Neuronal stem cell (in vitro differentiated cells): ENCODE measurements at regions not wholly inside any gene's neighbourhood (a gene's known extent, or its start where the extent isn't known, plus 50 kb on each side); places are given as distances from the start of the nearest gene placed in this dataset.

Experiments
- DNase-seq: peaks from one replicate; pipeline ENCODE4 v3.0.0-alpha.2; 2013; ENCODE audit warnings: low spot score
- H2AFZ ChIP-seq: one replicate; pipeline ENCODE4 v1.6.1; 2013; ENCODE audit warnings: mild to moderate bottlenecking, low read length, inconsistent platforms
- H2AK5ac ChIP-seq: 2 replicates; pipeline ENCODE4 v1.6.1; 2013; ENCODE audit warnings: low read depth, mild to moderate bottlenecking, inconsistent platforms, low read length, moderate library complexity, mixed read lengths
- H2BK120ac ChIP-seq: 2 replicates; pipeline ENCODE4 v1.6.1; 2013; ENCODE audit warnings: low read depth, mild to moderate bottlenecking, inconsistent platforms, low read length, moderate library complexity, mixed read lengths
- H2BK12ac ChIP-seq: one replicate; pipeline ENCODE4 v1.6.1; 2013; ENCODE audit warnings: low read length, inconsistent platforms
- H2BK15ac ChIP-seq: 2 replicates; pipeline ENCODE4 v1.6.1; 2013; ENCODE audit warnings: mild to moderate bottlenecking, low read length, inconsistent platforms, mixed read lengths
- H2BK5ac ChIP-seq: one replicate; pipeline ENCODE4 v1.6.1; 2013; ENCODE audit warnings: inconsistent platforms, mild to moderate bottlenecking, low read length, moderate library complexity
- H3K14ac ChIP-seq: one replicate; pipeline ENCODE4 v1.6.1; 2013; ENCODE audit warnings: low read length, inconsistent platforms
- H3K18ac ChIP-seq: 2 replicates; pipeline ENCODE4 v1.6.1; 2013; ENCODE audit warnings: low read length, inconsistent platforms
- H3K23ac ChIP-seq: 2 replicates; pipeline ENCODE4 v1.6.1; 2013; ENCODE audit warnings: low read depth, mild to moderate bottlenecking, mixed read lengths, low read length, inconsistent platforms; ENCODE audit not compliant: poor library complexity
- H3K27ac ChIP-seq: replicated peaks from 3 replicates; pipeline ENCODE4 v1.5.1; 2013; ENCODE audit warnings: low read length, inconsistent platforms
- H3K27me3 ChIP-seq, 3 experiments: 2 replicates each; pipeline ENCODE4 v1.6.1; 2013; ENCODE audit warnings: low read length in 3 of 3, mild to moderate bottlenecking in 2 of 3, inconsistent platforms in 1 of 3, low read depth in 1 of 3, mixed read lengths in 1 of 3, moderate library complexity in 1 of 3; ENCODE audit not compliant: control insufficient read depth in 3 of 3, insufficient read depth in 3 of 3
- H3K36me3 ChIP-seq, 2 donors: replicated peaks in 1 of 2; 2 replicates each; pipeline ENCODE4 v1.6.1; 2013; ENCODE audit warnings: low read length in 2 of 2; ENCODE audit not compliant: control insufficient read depth in 2 of 2, insufficient read depth in 2 of 2
- H3K4ac ChIP-seq: 2 replicates; pipeline ENCODE4 v1.6.1; 2013; ENCODE audit warnings: inconsistent platforms, mild to moderate bottlenecking, low read length, moderate library complexity
- H3K4me1 ChIP-seq, 2 donors: 1 replicate in 1 of 2; 2 replicates in 1 of 2; pipeline ENCODE4 v1.6.1; 2013; ENCODE audit warnings: low read length in 2 of 2, low read depth in 1 of 2; ENCODE audit not compliant: control insufficient read depth in 2 of 2, insufficient read depth in 1 of 2
- H3K4me2 ChIP-seq: one replicate; pipeline ENCODE4 v1.6.1; 2013; ENCODE audit warnings: mild to moderate bottlenecking, low read length, inconsistent platforms; ENCODE audit not compliant: insufficient read depth, poor library complexity, severe bottlenecking
- H3K4me3 ChIP-seq, 2 donors: 2 replicates each; pipeline ENCODE4 v1.5.1; 2013; ENCODE audit warnings: low read length in 2 of 2, mild to moderate bottlenecking in 2 of 2, inconsistent platforms in 1 of 2, moderate library complexity in 1 of 2
- H3K79me1 ChIP-seq: one replicate; pipeline ENCODE4 v1.6.1; 2013; ENCODE audit warnings: low read depth, mild to moderate bottlenecking, inconsistent platforms, low read length, moderate library complexity
- H3K9ac ChIP-seq: one replicate; pipeline ENCODE4 v1.6.1; 2013; ENCODE audit warnings: mild to moderate bottlenecking, low read depth, low read length, inconsistent platforms; ENCODE audit not compliant: poor library complexity
- H3K9me3 ChIP-seq, 2 donors: replicated peaks in 1 of 2; 2 replicates each; pipeline versions ENCODE3 to v1.6.1; 2013; ENCODE audit warnings: low read length in 2 of 2, mild to moderate bottlenecking in 2 of 2, inconsistent platforms in 1 of 2, low read depth in 1 of 2, mixed read lengths in 1 of 2, moderate library complexity in 1 of 2; ENCODE audit not compliant: control insufficient read depth in 2 of 2, insufficient read depth in 1 of 2
- H4K8ac ChIP-seq: one replicate; pipeline ENCODE4 v1.6.1; 2013; ENCODE audit warnings: low read depth, mild to moderate bottlenecking, inconsistent platforms, low read length, moderate library complexity
- H4K91ac ChIP-seq: one replicate; pipeline ENCODE4 v1.6.1; 2013; ENCODE audit warnings: low read length, low read depth, mild to moderate bottlenecking, inconsistent platforms; ENCODE audit not compliant: poor library complexity
- WGBS, 2 donors: extraction: QIAGEN DNeasy Blood & Tissue Kit; methylation state at CpG; one replicate each; pipeline ENCODE4 v1.1.7; 2013; ENCODE audit warnings: missing lambda C conversion rate in 2 of 2, mixed read lengths in 1 of 2; ENCODE audit not compliant: insufficient read length in 2 of 2, insufficient replicate concordance in 1 of 2; ENCODE audit errors: extremely low coverage in 2 of 2; 5-methylcytosine and 5-hydroxymethylcytosine counted together

DNA sequence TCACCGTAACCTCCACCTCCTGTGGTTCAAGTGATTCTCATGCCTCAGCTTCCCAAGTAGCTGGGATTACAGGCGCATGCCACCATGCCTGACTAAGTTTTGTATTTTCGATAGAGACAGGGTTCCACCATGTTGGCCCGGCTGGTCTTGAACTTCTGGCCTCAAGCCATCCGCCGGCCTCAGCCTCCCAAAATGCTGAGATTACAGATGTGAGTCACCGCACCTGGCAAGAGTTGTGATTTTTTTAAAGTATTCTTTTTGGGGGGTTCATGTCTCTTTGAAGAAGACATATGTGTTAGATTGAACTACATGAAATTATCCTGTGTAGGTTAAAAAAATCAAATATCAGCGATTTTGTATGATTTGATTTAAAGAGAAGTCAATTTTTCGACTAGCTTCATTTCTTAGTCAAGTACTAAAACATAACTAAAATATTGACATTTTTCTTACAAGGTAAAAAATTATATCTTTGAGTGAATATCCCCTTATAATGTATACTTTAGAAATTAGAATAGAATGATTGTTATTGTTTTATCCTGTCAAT is 60.3 kb upstream of the ANTXR2 start:
- H4K8ac ChIP-seq, result no peak overlapping the region
- H3K27ac ChIP-seq, result no peak overlapping the region
- H2BK15ac ChIP-seq, result no peak overlapping the region
- no peak overlapping the region for H3K9ac ChIP-seq
- no peak overlapping the region for H4K91ac ChIP-seq
- no CpG with 5 or more reads among the region's 9 CpGs for WGBS, 2 donors
- no peaks in the 10 kb centered on the region for H3K4me1 ChIP-seq
- no peak overlapping the region for H3K14ac ChIP-seq
- H2AFZ ChIP-seq, result no peak overlapping the region
- no peaks in the 10 kb centered on the region for H3K36me3 ChIP-seq
- no peak overlapping the region for H3K18ac ChIP-seq
- no peak overlapping the region for H3K4ac ChIP-seq
- no peak overlapping the region for H2BK120ac ChIP-seq
- H2BK12ac ChIP-seq, result no peak overlapping the region
- no peak overlapping the region for H3K4me3 ChIP-seq
- H3K4me2 ChIP-seq, result no peak overlapping the region
- no peak overlapping the region for H2BK5ac ChIP-seq
- no peaks in the 10 kb centered on the region for H3K9me3 ChIP-seq
- no peak for DNase-seq
- no peaks in the 10 kb centered on the region for H3K27me3 ChIP-seq
- no peak overlapping the region for H3K23ac ChIP-seq
- no peaks in the 10 kb centered on the region for H3K79me1 ChIP-seq
- no peak overlapping the region for H2AK5ac ChIP-seq

DNA sequence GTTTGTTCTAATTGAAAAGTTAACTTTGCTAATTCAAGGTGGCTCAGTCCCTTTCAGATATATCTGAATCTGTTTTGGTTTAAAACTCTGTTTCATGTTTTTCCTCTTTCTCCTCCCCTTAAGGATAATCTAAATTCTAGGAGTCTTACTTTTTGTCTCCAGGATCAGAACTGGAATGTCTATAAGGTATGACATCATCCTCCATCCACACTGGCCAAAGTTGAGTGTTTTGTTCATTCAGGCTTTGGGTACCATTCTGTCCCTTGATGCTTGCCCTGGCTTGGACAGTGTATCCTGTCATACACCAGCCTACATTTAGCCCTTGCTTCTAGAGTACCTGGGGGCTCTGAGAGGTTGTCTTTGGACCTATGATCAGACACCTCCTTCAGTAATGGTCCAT is 56.8 kb upstream of the ANTXR2 start:
- Histone ChIP-seq H3K4me1 (no peaks in the 10 kb centered on the region), H2BK15ac (no peak overlapping the region), H3K36me3 (no peaks in the 10 kb centered on the region), H3K27ac (no peak overlapping the region), H3K79me1 (no peaks in the 10 kb centered on the region), H3K27me3 (no peaks in the 10 kb centered on the region), H2BK12ac (no peak overlapping the region), H4K8ac (no peak overlapping the region), H3K4me2 (no peak overlapping the region), H2BK5ac (no peak overlapping the region), H3K18ac (no peak overlapping the region), H2BK120ac (no peak overlapping the region), H3K4me3 (no peak overlapping the region), H3K4ac (no peak overlapping the region), H3K9ac (no peak overlapping the region), H2AFZ (no peak overlapping the region), H3K23ac (no peak overlapping the region), H3K14ac (no peak overlapping the region), H3K9me3 (no peaks in the 10 kb centered on the region), H4K91ac (no peak overlapping the region), H2AK5ac (no peak overlapping the region)
- DNase-seq, result no peak

DNA sequence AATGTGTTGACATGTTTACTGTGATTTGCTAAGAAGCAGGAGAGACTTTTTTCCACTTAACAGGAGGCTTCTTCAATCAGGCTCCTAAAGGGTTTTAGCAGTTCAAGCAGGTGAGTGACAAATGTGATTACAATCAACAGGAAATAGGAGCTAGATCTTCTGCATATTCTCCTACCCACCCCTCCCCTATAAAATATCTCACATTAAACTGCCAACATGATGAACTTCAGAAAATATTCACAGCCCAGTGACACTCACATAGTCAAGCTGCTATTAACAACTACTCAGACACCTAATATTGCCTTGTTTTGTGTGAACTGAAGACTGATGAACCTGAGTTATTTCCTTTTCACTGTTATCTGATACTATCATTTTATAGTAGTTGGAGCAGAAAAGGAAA is 55.9 kb upstream of the ANTXR2 start:
- H3K79me1 ChIP-seq, result no peaks in the 10 kb centered on the region
- H2BK15ac ChIP-seq, result no peak overlapping the region
- H2AK5ac ChIP-seq, result no peak overlapping the region
- no peak overlapping the region for H2BK12ac ChIP-seq
- H3K4me1 ChIP-seq, result no peaks in the 10 kb centered on the region
- no peaks in the 10 kb centered on the region for H3K27me3 ChIP-seq
- H3K23ac ChIP-seq, result no peak overlapping the region
- no peak overlapping the region for H3K4me2 ChIP-seq
- no peak overlapping the region for H4K91ac ChIP-seq
- H2BK120ac ChIP-seq, result no peak overlapping the region
- no peak overlapping the region for H3K14ac ChIP-seq
- no peak overlapping the region for H3K27ac ChIP-seq
- no peak overlapping the region for H2BK5ac ChIP-seq
- no peak overlapping the region for H3K9ac ChIP-seq
- no peak overlapping the region for H2AFZ ChIP-seq
- DNase-seq, result no peak
- H3K4me3 ChIP-seq, result no peak overlapping the region
- H3K4ac ChIP-seq, result no peak overlapping the region
- H4K8ac ChIP-seq, result no peak overlapping the region
- no peak overlapping the region for H3K18ac ChIP-seq
- H3K9me3 ChIP-seq, result no peaks in the 10 kb centered on the region
- no peaks in the 10 kb centered on the region for H3K36me3 ChIP-seq

DNA sequence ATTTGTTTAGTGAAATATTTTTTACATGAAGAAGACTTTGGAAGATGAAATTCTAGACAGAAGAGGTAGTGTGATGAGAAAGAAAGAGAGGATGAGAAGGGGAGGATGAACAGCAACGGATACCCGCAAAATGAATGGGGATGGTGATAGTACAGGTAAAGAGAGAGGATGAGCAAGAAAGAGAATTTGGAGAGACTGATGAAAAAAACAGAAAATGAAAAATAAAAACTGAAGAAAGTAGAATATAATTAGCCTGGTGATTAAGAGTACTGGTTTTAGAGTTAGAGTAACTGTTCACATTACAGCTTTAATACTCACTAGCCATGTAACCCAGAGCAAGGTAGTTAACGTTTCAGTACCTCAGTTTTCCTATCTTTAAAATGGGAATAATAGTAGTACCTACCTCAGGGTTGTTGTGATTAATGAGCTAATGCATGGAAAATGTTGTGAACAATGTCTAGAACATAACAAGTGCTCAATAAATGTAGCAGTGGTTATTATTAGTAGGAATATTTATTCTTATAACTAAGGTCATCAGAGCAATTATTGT is 54.9 kb upstream of the ANTXR2 start:
- H3K27me3 ChIP-seq, result no peaks in the 10 kb centered on the region
- H3K23ac ChIP-seq, result no peak overlapping the region
- no peak overlapping the region for H3K18ac ChIP-seq
- H4K91ac ChIP-seq, result no peak overlapping the region
- no peaks in the 10 kb centered on the region for H3K4me1 ChIP-seq
- no peaks in the 10 kb centered on the region for H3K9me3 ChIP-seq
- H3K79me1 ChIP-seq, result no peaks in the 10 kb centered on the region
- H3K4ac ChIP-seq, result no peak overlapping the region
- no CpG with 5 or more reads among the region's 3 CpGs for WGBS, 2 donors
- no peak overlapping the region for H2BK5ac ChIP-seq
- H2BK12ac ChIP-seq, result no peak overlapping the region
- no peak overlapping the region for H2AFZ ChIP-seq
- H3K36me3 ChIP-seq, result no peaks in the 10 kb centered on the region
- H3K14ac ChIP-seq, result no peak overlapping the region
- H3K4me2 ChIP-seq, result no peak overlapping the region
- H3K27ac ChIP-seq, result no peak overlapping the region
- no peak overlapping the region for H2BK120ac ChIP-seq
- H3K4me3 ChIP-seq, result no peak overlapping the region
- DNase-seq, result no peak
- H4K8ac ChIP-seq, result no peak overlapping the region
- no peak overlapping the region for H2BK15ac ChIP-seq
- no peak overlapping the region for H3K9ac ChIP-seq
- no peak overlapping the region for H2AK5ac ChIP-seq
